GM19397 (cell line): ENCODE measurements at regions not wholly inside any gene's neighbourhood (a gene's known extent, or its start where the extent isn't known, plus 50 kb on each side); places are given as distances from the start of the nearest gene placed in this dataset.
"Not testable (repeated sequence)": the region's sequence is repeated elsewhere in the genome, so short reads cannot be mapped to it uniquely, and the experiment has no call there.

Experiments used
- ATAC-seq: cut with Tn5 transposase; IDR thresholded peaks from one replicate; pipeline ENCODE4 v1.9.1; 2021; ENCODE audit warnings: mild to moderate bottlenecking, moderate library complexity; ENCODE audit not compliant: unreplicated experiment

DNA sequence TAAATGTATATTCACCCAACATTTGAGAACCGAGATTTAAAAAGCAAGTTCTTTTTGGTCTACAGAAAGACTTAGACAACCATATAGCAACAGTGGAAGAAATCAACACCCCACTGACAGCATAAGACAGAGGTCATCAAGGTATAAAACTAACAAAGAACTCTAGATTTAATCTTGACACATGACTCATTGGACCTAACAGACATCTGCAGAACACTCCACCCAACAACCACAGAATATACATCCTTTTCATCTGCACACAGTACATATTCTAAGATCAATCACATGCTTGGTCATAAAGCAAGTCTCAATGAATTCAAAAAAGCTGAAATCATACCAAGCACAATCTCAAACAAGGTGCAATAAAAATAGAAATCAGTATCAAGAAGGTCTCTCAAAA lies 65.8 kb downstream of the SPIN4 start:
- ATAC-seq, result no peak

GRCh38 chrX:63284659-63285058 lies 66.5 kb downstream of the SPIN4 start:
- ATAC-seq, result no peak

GRCh38 chrX:63283348-63283747 lies 67.8 kb downstream of the SPIN4 start:
- ATAC-seq, result no peak

GRCh38 chrX:63282828-63283227 lies 68.3 kb downstream of the SPIN4 start:
- no peak for ATAC-seq

DNA sequence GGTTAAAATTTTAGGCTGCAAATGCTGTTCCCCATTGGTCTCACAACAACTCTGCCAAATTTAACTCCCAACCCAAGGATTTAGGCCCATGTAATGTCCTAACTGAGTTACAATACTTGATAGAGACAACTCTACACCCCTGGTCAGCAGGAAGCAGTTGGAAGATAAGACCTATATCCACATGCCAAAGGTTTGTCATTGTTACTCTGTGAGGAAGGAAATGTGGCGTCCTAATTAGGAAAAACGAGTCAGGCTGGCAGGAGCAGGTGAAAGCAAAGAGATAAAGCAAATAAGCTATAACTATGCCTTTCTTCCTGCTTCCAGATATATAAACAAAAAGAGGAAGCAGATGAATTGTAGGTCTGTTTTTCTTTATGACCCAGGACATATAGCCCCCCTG lies 69.1 kb downstream of the SPIN4 start:
- ATAC-seq, result no peak

DNA sequence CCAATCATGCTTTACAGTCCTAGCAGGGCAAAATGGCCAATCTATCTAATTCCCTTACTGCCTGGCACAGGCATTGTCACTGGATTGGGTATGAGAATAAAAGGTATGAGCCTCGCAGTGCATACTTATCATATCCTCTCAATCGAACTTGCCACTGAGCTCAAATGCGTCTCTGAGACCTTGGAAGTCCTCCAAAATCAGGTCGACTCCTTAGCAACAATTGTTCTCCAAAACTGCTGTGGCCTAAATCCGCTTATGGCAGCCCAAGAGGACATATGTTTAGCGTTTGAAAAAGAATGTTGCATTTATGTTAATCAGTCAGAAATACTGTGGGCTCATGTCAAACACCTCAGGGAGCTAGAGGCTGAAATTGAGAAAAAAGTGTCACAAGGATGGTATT lies 69.7 kb downstream of the SPIN4 start:
- no peak for ATAC-seq

GRCh38 chrX:63277394-63277793 lies 73.7 kb downstream of the SPIN4 start:
- not testable (repeated sequence) for ATAC-seq

GRCh38 chrX:63275127-63275526 lies 76.0 kb downstream of the SPIN4 start:
- ATAC-seq, result no peak

- no peak for ATAC-seq
These were observed 80.3 kb downstream of the SPIN4 start for GRCh38 chrX:63270873-63271272.

- no peak for ATAC-seq
These were observed 93.0 kb downstream of the SPIN4 start for GRCh38 chrX:63258144-63258543.

DNA sequence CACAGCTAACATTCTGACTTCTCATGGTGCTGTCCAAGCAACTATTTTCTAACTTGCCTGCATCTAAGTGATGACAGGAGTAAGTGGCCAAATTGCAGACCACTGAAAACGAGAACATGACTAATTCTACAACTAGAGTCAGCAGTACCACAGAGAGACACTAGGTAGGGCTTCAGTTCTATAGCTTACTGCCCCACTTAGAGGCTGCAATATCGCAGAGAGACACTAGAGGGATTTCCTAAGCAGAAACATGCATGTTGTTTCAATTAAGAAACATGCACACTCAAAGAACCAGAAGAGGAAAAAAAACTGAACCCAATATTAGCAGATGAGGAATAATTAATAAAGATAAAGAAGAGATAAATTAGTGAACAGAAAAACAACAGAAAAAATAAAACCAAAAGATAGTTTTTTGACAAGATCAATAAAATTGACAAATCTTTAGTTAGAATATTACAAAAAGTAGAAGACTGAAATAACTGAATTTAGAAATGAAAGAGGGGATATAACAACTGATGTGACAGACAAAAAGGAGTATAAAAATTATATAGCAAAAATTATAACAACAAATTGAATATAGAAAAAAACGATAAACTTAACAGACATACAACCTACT lies 100.8 kb downstream of the SPIN4 start:
- ATAC-seq, result peak; percentile 99

GRCh38 chrX:63242689-63243088 lies 108.4 kb downstream of the SPIN4 start:
- ATAC-seq, result not testable (repeated sequence)

DNA sequence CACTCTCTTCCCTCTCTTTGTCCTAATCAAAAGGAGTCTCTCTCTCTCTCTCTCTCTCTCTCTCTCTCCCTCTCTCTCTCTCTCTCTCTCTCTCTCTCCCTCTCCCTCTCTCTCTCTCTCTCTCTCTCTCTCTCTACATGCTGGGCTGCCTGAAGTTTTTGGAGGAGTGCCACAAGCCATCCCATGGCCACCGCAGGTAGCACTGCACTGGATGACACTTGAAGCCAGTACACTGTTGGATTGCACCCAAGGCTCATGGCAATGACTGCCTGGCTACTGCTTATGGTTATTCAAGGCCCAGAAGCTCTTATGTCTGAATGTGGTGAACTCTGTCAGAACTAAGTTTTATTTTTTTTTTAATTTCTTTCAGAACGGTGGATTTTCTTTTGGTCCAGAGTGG lies 115.2 kb downstream of the SPIN4 start:
- not testable (repeated sequence) for ATAC-seq

GRCh38 chrX:63233013-63233412 lies 118.1 kb downstream of the SPIN4 start:
- ATAC-seq, result not testable (repeated sequence)

GRCh38 chrX:63218202-63218601 lies 132.9 kb downstream of the SPIN4 start:
- not testable (repeated sequence) for ATAC-seq

GRCh38 chrX:63217549-63217948 lies 133.6 kb downstream of the SPIN4 start:
- ATAC-seq, result not testable (repeated sequence)

GRCh38 chrX:63209645-63210044 lies 141.5 kb downstream of the SPIN4 start:
- not testable (repeated sequence) for ATAC-seq

DNA sequence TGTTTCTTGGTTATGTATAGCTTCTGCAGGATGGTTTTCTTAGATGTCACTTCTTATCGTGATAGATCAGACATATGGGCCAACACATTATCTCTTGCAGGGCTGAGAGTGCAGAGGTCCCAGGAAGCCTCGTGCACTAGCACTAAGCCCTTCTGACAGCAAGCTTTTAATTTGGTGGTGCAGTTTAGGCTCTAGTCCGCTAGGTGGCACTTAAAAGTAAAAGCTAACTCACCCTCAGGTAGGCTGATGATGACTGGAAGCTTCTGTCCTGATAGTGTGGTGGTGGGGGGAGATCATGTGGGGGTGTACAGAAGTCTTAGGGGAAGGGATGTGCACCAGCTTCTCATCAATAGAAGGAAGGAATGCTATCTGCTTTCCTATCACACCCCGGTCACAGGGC lies 142.0 kb downstream of the SPIN4 start:
- ATAC-seq, result not testable (repeated sequence)

DNA sequence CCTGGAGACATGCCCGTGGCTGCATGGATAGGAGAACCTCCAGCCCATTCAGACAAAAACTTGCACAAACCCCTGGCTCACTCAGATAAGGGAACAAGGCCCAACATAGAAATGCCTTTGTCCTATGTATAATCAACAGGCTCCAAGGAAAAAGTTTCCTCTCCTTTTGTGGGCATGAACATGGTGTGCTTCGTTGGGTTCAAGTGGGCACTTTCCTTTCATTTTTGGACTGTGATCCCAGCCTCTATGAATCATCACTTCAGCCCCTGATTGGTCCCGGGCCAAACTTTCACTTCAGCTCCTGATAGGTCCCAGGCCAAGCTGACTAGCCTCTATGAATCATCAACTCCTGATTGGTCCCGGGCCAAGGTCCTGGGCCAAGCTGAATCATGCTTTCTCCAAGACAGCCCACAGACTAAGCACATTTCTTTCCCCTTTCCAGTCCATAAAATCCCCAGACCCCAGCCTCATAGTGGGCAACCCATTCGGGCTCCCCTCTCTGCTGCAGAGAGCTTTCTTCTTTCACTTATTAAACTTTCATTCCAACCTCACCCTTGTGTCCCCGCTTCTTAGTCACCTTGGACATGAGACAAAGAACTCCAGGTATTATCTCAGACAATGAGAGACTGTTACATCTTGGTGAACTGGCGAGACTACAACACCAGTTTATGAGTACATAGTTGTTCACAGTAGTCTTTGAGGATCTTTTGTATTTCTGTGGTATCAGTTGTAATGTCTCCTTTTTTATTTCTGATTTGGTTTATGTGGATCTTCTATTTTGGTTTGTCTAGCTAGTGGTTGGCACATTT lies 146.7 kb downstream of the SPIN4 start:
- not testable (repeated sequence) for ATAC-seq

DNA sequence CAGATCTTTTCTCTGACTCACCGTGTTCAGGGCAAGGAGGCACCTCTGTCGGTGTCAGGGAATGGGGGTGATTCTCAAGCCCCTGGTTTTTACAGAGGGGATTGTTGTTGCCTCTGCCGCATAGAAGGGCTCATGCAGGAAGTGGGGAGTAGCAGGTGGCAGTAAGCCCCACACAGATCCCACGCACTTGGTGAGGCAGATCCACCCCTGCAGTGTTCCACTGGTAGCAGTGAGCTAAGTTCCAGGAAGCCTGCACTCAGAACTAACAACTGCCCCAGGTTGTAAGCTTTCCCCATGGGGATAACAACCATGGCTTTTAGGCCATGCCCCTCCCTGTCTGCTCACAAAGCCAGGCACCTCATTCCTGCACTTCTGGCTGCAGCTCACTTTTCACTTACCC lies 149.1 kb downstream of the SPIN4 start:
- not testable (repeated sequence) for ATAC-seq

DNA sequence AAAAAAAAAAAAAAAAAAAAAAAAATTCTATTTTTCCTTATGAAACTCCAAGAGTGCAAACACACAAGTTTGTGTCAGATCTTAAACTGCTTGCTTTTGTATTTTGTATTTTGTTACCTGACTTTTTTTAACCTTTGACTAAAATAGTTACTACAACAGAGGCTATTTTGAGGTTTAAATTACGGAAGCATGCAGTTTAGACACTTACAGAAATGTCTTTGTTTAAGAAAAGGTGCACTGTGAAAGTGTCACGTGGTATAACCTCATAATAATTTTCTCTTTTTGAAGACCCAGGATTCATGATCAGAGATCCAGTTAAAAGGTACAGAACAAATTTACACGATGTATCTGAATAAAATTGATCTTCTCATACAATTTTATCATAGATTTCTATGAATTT lies 152.4 kb downstream of the SPIN4 start:
- not testable (repeated sequence) for ATAC-seq

DNA sequence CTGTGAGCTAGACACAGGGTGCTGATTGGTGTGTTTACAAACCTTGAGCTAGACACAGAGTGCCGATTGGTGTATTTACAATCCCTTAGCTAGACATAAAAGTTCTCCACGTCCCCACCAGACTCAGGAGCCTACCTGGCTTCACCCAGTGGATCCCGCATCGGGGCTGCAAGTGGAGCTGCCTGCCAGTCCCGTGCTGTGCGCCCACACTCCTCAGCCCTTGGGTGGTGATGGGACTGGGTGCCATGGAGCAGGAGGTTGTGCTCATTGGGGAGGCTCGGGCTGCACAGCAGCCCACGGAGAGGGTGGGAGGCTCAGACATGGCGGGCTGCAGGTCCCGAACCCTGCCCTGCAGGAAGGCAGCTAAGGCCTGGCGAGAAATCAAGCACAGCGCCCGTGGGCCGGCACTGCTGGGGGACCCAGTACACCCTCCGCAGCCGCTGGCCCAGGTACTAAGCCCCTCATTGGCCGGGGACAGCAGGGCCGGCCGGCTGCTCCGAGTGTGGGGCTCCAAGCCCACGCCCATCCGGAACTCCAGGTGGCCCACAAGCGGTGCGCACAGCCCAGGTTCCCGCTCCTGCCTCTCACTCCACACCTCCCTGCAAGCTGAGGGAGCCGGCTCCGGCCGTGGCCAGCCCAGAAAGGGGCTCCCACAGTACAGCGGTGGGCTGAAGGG lies 158.6 kb downstream of the SPIN4 start:
- ATAC-seq, result not testable (repeated sequence)
